ENCODE measurements at regions not wholly inside any gene's neighbourhood (a gene's known extent, or its start where the extent isn't known, plus 50 kb on each side); places are given as distances from the start of the nearest gene placed in this dataset.

DNA sequence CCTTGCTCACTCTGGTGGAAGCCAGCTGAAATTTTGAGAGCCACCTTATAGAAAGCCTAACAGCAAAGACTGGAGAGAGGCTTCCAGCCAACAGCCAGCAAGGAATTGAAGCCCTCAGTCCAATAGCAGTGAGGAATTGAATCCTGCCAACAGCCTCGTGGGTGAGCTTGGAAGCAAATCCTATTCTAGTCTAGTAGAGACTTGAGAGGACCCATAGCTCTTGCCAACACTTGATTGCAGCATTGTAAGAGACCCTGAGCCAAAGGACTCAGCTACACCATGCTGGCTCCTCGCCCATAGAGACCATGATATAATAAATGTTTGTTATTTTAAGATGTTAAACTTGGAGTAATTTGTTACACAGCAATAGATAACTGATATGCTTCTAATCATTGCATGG is 403.0 kb upstream of the TNP1 start:
- no peak overlapping the region for H3K27ac ChIP-seq (ENCODE audit: low read depth, low read length)
- H3K4me3 ChIP-seq (ENCODE audit: low read depth, low read length) = no peak overlapping the region
- H3K27me3 ChIP-seq (ENCODE audit: control insufficient read depth, insufficient read depth, low read length) = peaks cover 83% of the 10 kb centered on the region
- H3K9me3 ChIP-seq (ENCODE audit: control insufficient read depth, insufficient read depth, low read length) = peaks cover 14% of the 10 kb centered on the region
- H3K9ac ChIP-seq (ENCODE audit: low read depth, low read length) = no peak overlapping the region
- H3K4me1 ChIP-seq (ENCODE audit: control insufficient read depth, insufficient read depth, low read length) = no peaks in the 10 kb centered on the region
- H3K36me3 ChIP-seq (ENCODE audit: control insufficient read depth, insufficient read depth, low read length) = no peaks in the 10 kb centered on the region

DNA sequence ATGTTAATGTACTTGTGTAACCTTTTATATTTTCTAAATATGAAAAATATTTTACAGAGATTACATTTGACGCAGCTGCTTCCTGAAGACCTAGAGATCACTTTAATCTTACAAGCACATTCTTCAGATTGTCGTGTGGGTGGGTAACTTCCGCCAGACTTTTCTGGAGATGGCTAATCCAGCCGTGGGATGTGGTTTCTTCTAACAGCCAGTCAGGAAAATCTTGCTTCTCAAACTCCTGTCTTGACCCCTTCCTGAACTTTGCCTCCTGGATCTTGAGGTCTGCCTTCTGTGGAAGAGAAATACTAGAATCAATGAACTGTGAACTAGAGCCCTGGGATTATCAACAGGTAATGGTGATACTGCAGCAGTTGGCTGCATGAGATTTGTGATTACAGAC is 401.6 kb upstream of the TNP1 start:
- Histone ChIP-seq H3K36me3 (ENCODE audit: control insufficient read depth, insufficient read depth, low read length) (no peaks in the 10 kb centered on the region), H3K9ac (ENCODE audit: low read depth, low read length) (no peak overlapping the region), H3K27ac (ENCODE audit: low read depth, low read length) (no peak overlapping the region), H3K4me3 (ENCODE audit: low read depth, low read length) (no peak overlapping the region), H3K4me1 (ENCODE audit: control insufficient read depth, insufficient read depth, low read length) (no peaks in the 10 kb centered on the region), H3K9me3 (ENCODE audit: control insufficient read depth, insufficient read depth, low read length) (no peaks in the 10 kb centered on the region), H3K27me3 (ENCODE audit: control insufficient read depth, insufficient read depth, low read length) (peaks cover 71% of the 10 kb centered on the region)

DNA sequence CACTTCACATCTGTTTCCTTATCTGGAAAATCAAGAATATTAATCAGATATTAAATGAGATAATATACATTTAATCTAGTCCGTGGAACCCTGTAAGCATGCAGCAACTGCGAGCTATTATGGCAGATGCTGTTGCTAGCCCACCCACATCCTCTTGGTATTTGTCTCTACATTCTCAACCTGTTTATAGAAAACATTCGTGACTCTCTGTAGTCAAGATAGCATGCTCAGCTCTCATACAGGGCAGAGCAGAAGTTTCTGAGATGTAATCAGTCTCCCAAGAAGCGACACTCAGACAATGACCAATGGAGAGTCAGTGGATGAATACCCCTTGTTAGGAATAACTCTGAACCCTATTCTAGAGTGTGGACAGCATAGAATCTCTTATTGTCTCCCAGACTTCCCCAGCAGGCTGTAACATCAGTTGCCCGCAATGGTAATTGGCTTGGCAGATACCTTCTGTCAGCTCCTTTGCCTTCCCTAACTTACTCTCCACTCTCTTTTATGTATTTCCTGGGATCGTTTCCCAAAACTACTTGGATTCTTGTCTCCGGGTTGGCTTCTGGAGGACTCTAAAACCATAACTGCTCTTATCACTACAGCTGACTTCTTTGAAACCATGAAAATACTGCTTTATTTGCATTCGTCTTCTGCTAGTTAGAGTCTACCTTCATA is 400.7 kb upstream of the TNP1 start:
- Histone ChIP-seq H3K27ac (ENCODE audit: low read depth, low read length) (no peak overlapping the region), H3K27me3 (ENCODE audit: control insufficient read depth, insufficient read depth, low read length) (peaks cover 63% of the 10 kb centered on the region), H3K9me3 (ENCODE audit: control insufficient read depth, insufficient read depth, low read length) (no peaks in the 10 kb centered on the region), H3K4me3 (ENCODE audit: low read depth, low read length) (no peak overlapping the region), H3K4me1 (ENCODE audit: control insufficient read depth, insufficient read depth, low read length) (0 out of 2 replicates have a peak, but pooled peaks cover 4% of the 10 kb centered on the region), H3K9ac (ENCODE audit: low read depth, low read length) (no peak overlapping the region), H3K36me3 (ENCODE audit: control insufficient read depth, insufficient read depth, low read length) (no peaks in the 10 kb centered on the region)

DNA sequence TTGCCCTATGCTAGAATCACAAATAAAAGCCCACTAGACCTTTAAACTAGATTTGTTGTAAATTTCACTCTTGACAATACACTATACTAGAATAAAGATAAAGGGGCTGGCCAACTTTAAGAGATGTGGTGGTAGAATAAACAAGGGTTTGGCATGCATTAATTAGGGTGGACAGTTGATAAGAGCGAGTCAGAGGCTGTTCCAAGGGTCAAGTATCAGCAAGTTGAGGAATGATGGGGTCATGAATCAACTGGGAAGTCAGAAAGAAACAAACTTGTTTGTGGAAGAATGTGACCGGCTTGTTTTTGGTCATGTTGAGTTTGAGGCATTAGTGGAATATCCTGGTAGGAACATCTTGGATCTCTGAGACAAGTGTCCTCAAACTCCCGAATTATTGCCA is 398.3 kb upstream of the TNP1 start:
- no peaks in the 10 kb centered on the region for H3K9me3 ChIP-seq (ENCODE audit: control insufficient read depth, insufficient read depth, low read length)
- no peaks in the 10 kb centered on the region for H3K36me3 ChIP-seq (ENCODE audit: control insufficient read depth, insufficient read depth, low read length)
- peaks cover 52% of the 10 kb centered on the region for H3K27me3 ChIP-seq (ENCODE audit: control insufficient read depth, insufficient read depth, low read length)
- 0 out of 2 replicates have a peak, but pooled peaks cover 4% of the 10 kb centered on the region for H3K4me1 ChIP-seq (ENCODE audit: control insufficient read depth, insufficient read depth, low read length)
- H3K4me3 ChIP-seq (ENCODE audit: low read depth, low read length) = no peak overlapping the region
- H3K27ac ChIP-seq (ENCODE audit: low read depth, low read length) = no peak overlapping the region
- H3K9ac ChIP-seq (ENCODE audit: low read depth, low read length) = no peak overlapping the region

DNA sequence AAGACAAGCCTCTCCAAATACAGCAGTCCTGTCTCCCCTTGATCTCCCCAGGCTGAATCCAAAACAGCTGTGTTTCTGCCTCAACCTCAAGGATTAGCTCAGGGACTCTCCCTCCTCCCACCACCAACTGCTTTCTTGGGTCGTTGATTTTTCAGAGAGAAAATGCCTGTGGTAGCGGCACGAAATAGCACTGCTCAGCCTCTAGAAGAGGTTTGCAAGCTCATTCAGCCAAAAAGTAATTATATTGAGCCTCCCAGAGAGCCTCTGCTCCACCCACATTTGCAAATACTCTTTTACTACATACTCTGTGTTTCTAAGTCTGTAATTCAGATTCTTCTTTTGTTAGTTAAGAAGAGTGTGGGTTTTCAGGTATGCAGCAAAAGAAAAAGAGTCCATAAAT is 396.4 kb upstream of the TNP1 start:
- H3K36me3 ChIP-seq (ENCODE audit: control insufficient read depth, insufficient read depth, low read length) = no peaks in the 10 kb centered on the region
- H3K4me3 ChIP-seq (ENCODE audit: low read depth, low read length) = no peak overlapping the region
- H3K4me1 ChIP-seq (ENCODE audit: control insufficient read depth, insufficient read depth, low read length) = 0 out of 2 replicates have a peak, but pooled peaks cover 4% of the 10 kb centered on the region
- no peak overlapping the region for H3K9ac ChIP-seq (ENCODE audit: low read depth, low read length)
- H3K9me3 ChIP-seq (ENCODE audit: control insufficient read depth, insufficient read depth, low read length) = no peaks in the 10 kb centered on the region
- no peak overlapping the region for H3K27ac ChIP-seq (ENCODE audit: low read depth, low read length)
- peaks cover 37% of the 10 kb centered on the region for H3K27me3 ChIP-seq (ENCODE audit: control insufficient read depth, insufficient read depth, low read length)

DNA sequence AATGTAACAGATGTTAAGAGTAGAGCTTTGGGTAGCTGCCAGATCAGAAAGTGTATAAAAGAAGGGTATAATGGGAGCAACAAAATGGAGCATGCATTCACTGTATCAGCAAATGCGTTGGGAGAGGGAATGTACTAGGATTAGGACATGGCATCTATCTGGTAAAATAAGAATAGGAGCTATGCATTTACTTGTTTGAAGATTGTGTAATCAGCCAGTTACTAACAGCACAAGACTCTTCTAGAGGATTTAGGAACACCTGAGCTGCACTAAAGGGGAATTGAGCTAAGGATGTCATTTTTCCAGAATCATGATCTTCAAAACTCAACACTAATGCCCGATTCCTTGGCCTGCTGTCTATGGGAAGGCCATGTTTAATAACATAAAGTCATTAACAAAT is 394.2 kb upstream of the TNP1 start:
- peaks cover 18% of the 10 kb centered on the region for H3K27me3 ChIP-seq (ENCODE audit: control insufficient read depth, insufficient read depth, low read length)
- H3K9me3 ChIP-seq (ENCODE audit: control insufficient read depth, insufficient read depth, low read length) = no peaks in the 10 kb centered on the region

DNA sequence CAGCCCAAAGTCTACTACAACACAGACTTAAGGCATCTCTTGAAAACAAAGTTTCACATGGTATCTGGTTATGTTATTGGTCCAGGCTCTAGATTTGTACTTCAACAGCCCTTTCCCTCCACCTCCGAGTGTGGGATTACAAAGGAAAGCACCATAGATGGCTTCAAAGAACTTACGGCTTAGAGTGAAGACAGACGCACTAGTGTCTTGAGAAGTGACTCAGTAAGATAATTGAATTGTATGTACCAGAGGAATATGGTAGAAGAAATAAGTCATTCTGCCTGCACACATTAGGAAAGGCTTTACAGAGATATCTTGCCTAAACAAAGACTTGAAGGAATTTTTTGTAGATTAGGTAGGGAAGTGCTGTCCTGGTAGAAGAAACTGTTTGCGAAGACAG is 392.3 kb upstream of the TNP1 start:
- no peak overlapping the region for H3K4me3 ChIP-seq (ENCODE audit: low read depth, low read length)
- H3K27me3 ChIP-seq (ENCODE audit: control insufficient read depth, insufficient read depth, low read length) = peaks cover 18% of the 10 kb centered on the region
- H3K9me3 ChIP-seq (ENCODE audit: control insufficient read depth, insufficient read depth, low read length) = no peaks in the 10 kb centered on the region
- 0 out of 2 replicates have a peak, but pooled peaks cover 4% of the 10 kb centered on the region for H3K4me1 ChIP-seq (ENCODE audit: control insufficient read depth, insufficient read depth, low read length)
- no peaks in the 10 kb centered on the region for H3K36me3 ChIP-seq (ENCODE audit: control insufficient read depth, insufficient read depth, low read length)
- H3K27ac ChIP-seq (ENCODE audit: low read depth, low read length) = no peak overlapping the region
- H3K9ac ChIP-seq (ENCODE audit: low read depth, low read length) = no peak overlapping the region

More for the DNA sequence above, 394.2 kb upstream of the TNP1 start:
- H3K27ac ChIP-seq (ENCODE audit: low read depth, low read length) = no peak overlapping the region
- 0 out of 2 replicates have a peak, but pooled peaks cover 4% of the 10 kb centered on the region for H3K4me1 ChIP-seq (ENCODE audit: control insufficient read depth, insufficient read depth, low read length)
- H3K9ac ChIP-seq (ENCODE audit: low read depth, low read length) = no peak overlapping the region
- no peak overlapping the region for H3K4me3 ChIP-seq (ENCODE audit: low read depth, low read length)
- no peaks in the 10 kb centered on the region for H3K36me3 ChIP-seq (ENCODE audit: control insufficient read depth, insufficient read depth, low read length)

DNA sequence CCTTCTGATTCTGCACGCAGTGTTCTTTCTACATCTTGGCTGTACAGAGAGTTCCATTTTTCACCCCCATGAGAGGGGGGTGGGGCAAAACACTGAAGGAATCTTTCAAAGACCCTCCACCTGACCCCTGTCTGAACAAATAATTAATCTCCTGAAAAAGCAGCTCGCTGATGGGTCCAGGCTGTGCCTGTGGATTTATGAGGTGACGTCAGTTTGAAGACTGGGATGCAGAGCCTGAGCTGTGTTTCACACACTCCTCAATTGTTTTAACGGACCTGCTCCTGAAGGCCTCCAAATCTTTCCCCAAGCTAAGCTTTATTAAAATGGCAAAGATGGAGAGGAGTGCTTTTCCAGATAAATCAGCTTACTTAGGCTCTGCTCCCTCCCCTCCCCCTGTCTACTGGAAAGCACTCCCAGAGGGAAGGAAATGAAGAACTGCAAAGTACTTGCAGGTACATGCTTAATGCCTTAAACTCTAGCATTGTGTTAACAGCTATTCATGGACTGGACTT is 390.2 kb upstream of the TNP1 start:
- H3K4me3 ChIP-seq (ENCODE audit: low read depth, low read length) = no peak overlapping the region
- H3K9ac ChIP-seq (ENCODE audit: low read depth, low read length) = no peak overlapping the region
- no peaks in the 10 kb centered on the region for H3K36me3 ChIP-seq (ENCODE audit: control insufficient read depth, insufficient read depth, low read length)
- peaks cover 15% of the 10 kb centered on the region for H3K27me3 ChIP-seq (ENCODE audit: control insufficient read depth, insufficient read depth, low read length)
- no peaks in the 10 kb centered on the region for H3K9me3 ChIP-seq (ENCODE audit: control insufficient read depth, insufficient read depth, low read length)
- no peaks in the 10 kb centered on the region for H3K4me1 ChIP-seq (ENCODE audit: control insufficient read depth, insufficient read depth, low read length)
- no peak overlapping the region for H3K27ac ChIP-seq (ENCODE audit: low read depth, low read length)

DNA sequence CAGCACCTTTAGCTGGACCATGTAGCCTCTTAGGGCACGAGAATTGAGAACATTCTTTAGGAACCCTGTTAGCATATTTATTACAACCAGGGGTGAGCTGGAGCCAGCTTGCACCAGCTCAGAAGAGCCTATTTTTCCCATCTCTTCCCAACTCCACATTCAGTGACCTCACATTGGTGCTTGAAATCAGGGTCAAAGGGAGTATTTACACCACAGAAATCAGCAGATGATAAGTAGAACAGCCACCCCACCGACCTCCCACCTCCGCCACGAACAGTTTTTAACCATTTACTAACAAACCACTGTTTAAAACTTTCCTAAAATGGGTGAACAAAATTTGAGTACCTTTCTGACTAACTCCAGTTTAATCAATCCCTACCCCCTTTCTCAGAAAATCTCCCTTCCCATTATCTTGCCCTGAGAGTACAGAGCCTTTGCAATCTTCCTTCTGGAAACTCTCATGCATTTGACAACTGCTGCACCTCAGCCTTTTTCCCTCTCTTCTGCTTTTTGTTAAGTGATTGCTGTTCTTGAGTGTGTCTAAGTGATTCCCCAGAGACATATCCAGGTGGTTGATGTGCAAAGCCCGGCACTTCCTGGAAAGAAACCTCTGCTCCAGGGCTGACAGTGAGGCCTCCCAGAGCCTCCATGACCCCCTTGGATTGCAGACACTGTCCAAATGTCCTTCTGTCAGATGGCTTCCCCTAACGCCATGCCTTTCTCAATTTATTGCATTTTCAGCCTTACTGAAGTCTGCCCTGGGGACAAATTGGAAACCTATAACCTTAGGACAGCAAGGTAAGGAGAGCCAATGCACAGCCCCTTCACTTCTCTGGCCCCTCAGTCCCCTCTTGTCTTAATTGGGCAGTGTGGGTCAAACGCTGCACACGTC is 389.5 kb upstream of the TNP1 start:
- H3K9me3 ChIP-seq (ENCODE audit: control insufficient read depth, insufficient read depth, low read length) = no peaks in the 10 kb centered on the region
- H3K9ac ChIP-seq (ENCODE audit: low read depth, low read length) = no peak overlapping the region
- no peak overlapping the region for H3K4me3 ChIP-seq (ENCODE audit: low read depth, low read length)
- H3K4me1 ChIP-seq (ENCODE audit: control insufficient read depth, insufficient read depth, low read length) = no peaks in the 10 kb centered on the region
- no peak overlapping the region for H3K27ac ChIP-seq (ENCODE audit: low read depth, low read length)
- peaks cover 15% of the 10 kb centered on the region for H3K27me3 ChIP-seq (ENCODE audit: control insufficient read depth, insufficient read depth, low read length)
- no peaks in the 10 kb centered on the region for H3K36me3 ChIP-seq (ENCODE audit: control insufficient read depth, insufficient read depth, low read length)

DNA sequence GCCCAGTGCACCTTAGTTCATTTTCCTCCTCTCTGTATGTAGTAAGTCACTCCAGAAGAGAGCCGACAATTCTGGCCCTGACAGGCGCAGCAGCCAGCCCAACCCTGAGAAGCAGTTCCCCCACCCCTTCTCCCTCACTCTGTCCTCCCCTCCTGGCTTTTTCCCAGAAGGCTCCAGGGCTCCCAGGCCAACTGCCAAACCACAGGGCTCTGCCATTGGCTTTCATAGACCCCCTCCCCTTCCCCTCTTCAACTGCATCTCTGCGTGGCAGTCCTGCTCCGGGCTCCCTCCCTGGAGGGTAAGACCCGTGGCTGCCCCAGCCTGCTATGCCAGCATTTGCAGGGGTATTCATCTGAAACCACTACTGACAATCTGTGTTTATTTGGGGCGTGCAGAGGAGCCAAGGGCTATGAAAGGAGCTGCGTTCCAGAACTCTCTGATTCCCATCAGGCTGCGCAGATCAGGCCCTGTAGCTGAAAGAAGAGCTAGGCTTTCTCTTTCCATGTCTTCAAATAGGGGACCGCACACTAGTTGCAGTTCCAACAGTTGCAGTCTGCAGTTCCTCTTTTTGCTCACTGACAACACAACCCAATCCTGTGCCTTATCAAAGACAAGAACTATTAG is 388.6 kb upstream of the TNP1 start:
- Histone ChIP-seq H3K36me3 (ENCODE audit: control insufficient read depth, insufficient read depth, low read length) (no peaks in the 10 kb centered on the region), H3K4me1 (ENCODE audit: control insufficient read depth, insufficient read depth, low read length) (no peaks in the 10 kb centered on the region), H3K4me3 (ENCODE audit: low read depth, low read length) (no peak overlapping the region), H3K27me3 (ENCODE audit: control insufficient read depth, insufficient read depth, low read length) (peaks cover 7% of the 10 kb centered on the region), H3K27ac (ENCODE audit: low read depth, low read length) (no peak overlapping the region), H3K9me3 (ENCODE audit: control insufficient read depth, insufficient read depth, low read length) (no peaks in the 10 kb centered on the region), H3K9ac (ENCODE audit: low read depth, low read length) (no peak overlapping the region)
